Caco-2 (cell line): ENCODE measurements at regions not wholly inside any gene's neighbourhood (a gene's known extent, or its start where the extent isn't known, plus 50 kb on each side); places are given as distances from the start of the nearest gene placed in this dataset.

Source experiments
- BruUV-seq: library from RNA; stranded (reverse); fragments of 400-500 nt; replicated peaks from 2 replicates; lab custom pipeline; 2021; lab: Mats Ljungman, UMichigan
- CTCF ChIA-PET: fragments of 300-600 bp; sonication (Branson Sonifier 250); formaldehyde crosslinking; loops from one replicate; lab custom pipeline; 2022; ENCODE audit warnings: antibody characterized with exemption; lab: Charles Lee
- POLR2A ChIA-PET: fragments of 300-600 bp; sonication (Branson Sonifier 250); formaldehyde crosslinking; loops from one replicate; lab custom pipeline; 2022; ENCODE audit warnings: antibody characterized with exemption; lab: Charles Lee
- DNase-seq, 2 experiments: peaks; one replicate each; pipeline versions ENCODE4 v3.0.0 to v3.0.0-alpha.2; 2020 to 2022
- H3K27me3 ChIP-seq: replicated peaks from 2 replicates; pipeline ENCODE4 v1.6.0; 2011; ENCODE audit warnings: low read length; ENCODE audit not compliant: control insufficient read depth, insufficient read depth
- H3K36me3 ChIP-seq: 2 replicates; pipeline ENCODE4 v1.5.1; 2011; ENCODE audit warnings: low read length; ENCODE audit not compliant: control insufficient read depth, insufficient read depth
- H3K4me1 ChIP-seq: fragments of 250-450 bp; sonication (Bioruptor Pico); 2 replicates; pipeline ENCODE4 v1.5.1; 2020; ENCODE audit warnings: mild to moderate bottlenecking
- H3K4me3 ChIP-seq: 2 replicates; pipeline ENCODE4 v1.5.1; 2011; ENCODE audit warnings: low read depth, mild to moderate bottlenecking, control low read depth, low read length
- H3K9me3 ChIP-seq: fragments of 250-450 bp; sonication (Bioruptor Pico); 2 replicates; pipeline ENCODE4 v1.5.1; 2020; ENCODE audit warnings: mild to moderate bottlenecking, moderate library complexity
- H3K27ac Mint-ChIP-seq: one replicate; pipeline ENCODE4 v1.8.0; 2022; ENCODE audit warnings: mixed read lengths; ENCODE audit not compliant: unreplicated experiment
- H3K27me3 Mint-ChIP-seq: one replicate; pipeline ENCODE4 v1.8.0; 2022; ENCODE audit warnings: mixed read lengths; ENCODE audit not compliant: insufficient read depth, unreplicated experiment
- H3K36me3 Mint-ChIP-seq: one replicate; pipeline ENCODE4 v1.8.0; 2022; ENCODE audit warnings: mild to moderate bottlenecking, mixed read lengths; ENCODE audit not compliant: insufficient read depth, unreplicated experiment
- H3K4me1 Mint-ChIP-seq: one replicate; pipeline ENCODE4 v1.8.0; 2022; ENCODE audit warnings: low read depth, mixed read lengths; ENCODE audit not compliant: unreplicated experiment
- H3K4me3 Mint-ChIP-seq: one replicate; pipeline ENCODE4 v1.8.0; 2022; ENCODE audit warnings: mild to moderate bottlenecking, moderate library complexity, mixed read lengths; ENCODE audit not compliant: unreplicated experiment
- H3K9me3 Mint-ChIP-seq: one replicate; pipeline ENCODE4 v1.8.0; 2022; ENCODE audit warnings: mixed read lengths; ENCODE audit not compliant: unreplicated experiment
- intact Hi-C: fragments of 100-400 bp; cut with micrococcal nuclease; formaldehyde crosslinking; loops from one replicate; pipeline ENCODE4 v1.10.0; 2022; ENCODE audit not compliant: unreplicated experiment
- TF ChIP-seq, protein P1 (sequence below), 2 experiments: fragments of 200-600 bp in 1 of 2; IDR thresholded peaks; 1 replicate in 1 of 2; 2 replicates in 1 of 2; pipeline versions ENCODE4 v1.5.1 to v1.8.0; 2011 to 2022; ENCODE audit warnings: antibody characterized with exemption in 1 of 2, control low read depth in 1 of 2, inconsistent platforms in 1 of 2, low read depth in 1 of 2, low read length in 1 of 2, mild to moderate bottlenecking in 1 of 2, moderate library complexity in 1 of 2; ENCODE audit not compliant: insufficient read depth in 1 of 2, severe bottlenecking in 1 of 2, unreplicated experiment in 1 of 2

DNA sequence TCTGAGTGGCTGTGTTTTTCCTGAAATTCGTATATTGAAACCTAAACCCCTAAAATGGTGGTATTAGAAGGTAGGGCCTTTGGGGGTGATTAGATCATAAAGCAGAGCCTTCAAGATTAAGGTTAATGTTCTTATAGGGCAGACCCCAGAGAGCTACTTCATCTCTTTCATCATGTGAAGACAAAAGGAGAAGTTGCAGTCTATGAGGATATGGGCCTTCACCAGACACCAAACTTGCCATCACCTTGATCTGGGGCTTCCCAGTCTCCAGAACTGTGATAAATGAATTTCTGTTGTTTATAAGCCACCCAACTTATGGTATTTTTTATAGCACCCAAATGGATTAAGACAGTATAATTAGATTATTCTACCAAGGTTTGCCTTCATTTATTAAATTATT, 275.0 kb upstream of the ATP2B1 start:
- Mint-ChIP-seq H3K9me3 (no peaks in the 10 kb centered on the region), H3K4me1 (no peaks in the 10 kb centered on the region), H3K27me3 (no peaks in the 10 kb centered on the region), H3K4me3 (no peak overlapping the region), H3K36me3 (no peaks in the 10 kb centered on the region), H3K27ac (no peak overlapping the region)
- intact Hi-C loops: no loop called here
- Histone ChIP-seq H3K9me3 (no peaks in the 10 kb centered on the region), H3K4me3 (no peak overlapping the region), H3K27me3 (no peaks in the 10 kb centered on the region), H3K4me1 (no peaks in the 10 kb centered on the region), H3K36me3 (no peaks in the 10 kb centered on the region)
- CTCF ChIA-PET: no interaction called here
- no peak for DNase-seq
- TF ChIP-seq, protein P1, sequence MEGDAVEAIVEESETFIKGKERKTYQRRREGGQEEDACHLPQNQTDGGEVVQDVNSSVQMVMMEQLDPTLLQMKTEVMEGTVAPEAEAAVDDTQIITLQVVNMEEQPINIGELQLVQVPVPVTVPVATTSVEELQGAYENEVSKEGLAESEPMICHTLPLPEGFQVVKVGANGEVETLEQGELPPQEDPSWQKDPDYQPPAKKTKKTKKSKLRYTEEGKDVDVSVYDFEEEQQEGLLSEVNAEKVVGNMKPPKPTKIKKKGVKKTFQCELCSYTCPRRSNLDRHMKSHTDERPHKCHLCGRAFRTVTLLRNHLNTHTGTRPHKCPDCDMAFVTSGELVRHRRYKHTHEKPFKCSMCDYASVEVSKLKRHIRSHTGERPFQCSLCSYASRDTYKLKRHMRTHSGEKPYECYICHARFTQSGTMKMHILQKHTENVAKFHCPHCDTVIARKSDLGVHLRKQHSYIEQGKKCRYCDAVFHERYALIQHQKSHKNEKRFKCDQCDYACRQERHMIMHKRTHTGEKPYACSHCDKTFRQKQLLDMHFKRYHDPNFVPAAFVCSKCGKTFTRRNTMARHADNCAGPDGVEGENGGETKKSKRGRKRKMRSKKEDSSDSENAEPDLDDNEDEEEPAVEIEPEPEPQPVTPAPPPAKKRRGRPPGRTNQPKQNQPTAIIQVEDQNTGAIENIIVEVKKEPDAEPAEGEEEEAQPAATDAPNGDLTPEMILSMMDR (IDR thresholded peaks at IDR 0.05; ENCODE audit: insufficient read depth in 1 of 2, low read depth in 1 of 2, low read length in 1 of 2, severe bottlenecking in 1 of 2, unreplicated experiment in 1 of 2): no peak
- no TSS peak for BruUV-seq
- POLR2A ChIA-PET: no interaction called here

DNA sequence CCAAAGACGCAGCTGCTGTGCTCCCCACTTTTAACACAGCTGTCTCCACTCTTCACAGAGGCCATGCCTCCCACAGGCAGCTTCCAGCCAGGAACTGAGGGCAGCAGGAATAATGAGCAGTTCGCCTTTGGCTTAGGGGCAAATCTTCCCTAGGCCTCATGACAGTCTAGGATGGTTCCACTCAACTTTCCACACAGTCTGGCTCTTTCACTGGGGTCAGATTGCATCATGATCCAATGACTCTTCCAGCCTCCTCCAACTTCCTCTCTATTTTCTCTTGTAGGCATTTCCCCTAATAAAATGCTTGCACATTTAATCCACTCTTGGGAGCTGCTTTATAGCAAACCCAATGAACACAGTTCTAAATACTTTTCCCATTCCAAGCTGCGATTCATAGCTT, 271.6 kb upstream of the ATP2B1 start:
- peaks cover 7% of the 10 kb centered on the region for H3K4me1 Mint-ChIP-seq
- BruUV-seq: no TSS peak
- H3K27me3 ChIP-seq: no peaks in the 10 kb centered on the region
- no peak overlapping the region for H3K4me3 ChIP-seq
- no peaks in the 10 kb centered on the region for H3K9me3 Mint-ChIP-seq
- no peak overlapping the region for H3K27ac Mint-ChIP-seq
- no peaks in the 10 kb centered on the region for H3K27me3 Mint-ChIP-seq
- CTCF ChIA-PET: no interaction called here
- POLR2A ChIA-PET: no interaction called here
- intact Hi-C loops: no loop called here
- no peak for DNase-seq
- H3K36me3 ChIP-seq: no peaks in the 10 kb centered on the region
- H3K4me3 Mint-ChIP-seq: no peak overlapping the region
- H3K9me3 ChIP-seq: no peaks in the 10 kb centered on the region
- TF ChIP-seq, protein P1 (IDR thresholded peaks at IDR 0.05; ENCODE audit: insufficient read depth in 1 of 2, low read depth in 1 of 2, low read length in 1 of 2, severe bottlenecking in 1 of 2, unreplicated experiment in 1 of 2): no peak
- H3K36me3 Mint-ChIP-seq: no peaks in the 10 kb centered on the region
- H3K4me1 ChIP-seq: peaks cover 5% of the 10 kb centered on the region; the same call in 1 of the 2 replicates

DNA sequence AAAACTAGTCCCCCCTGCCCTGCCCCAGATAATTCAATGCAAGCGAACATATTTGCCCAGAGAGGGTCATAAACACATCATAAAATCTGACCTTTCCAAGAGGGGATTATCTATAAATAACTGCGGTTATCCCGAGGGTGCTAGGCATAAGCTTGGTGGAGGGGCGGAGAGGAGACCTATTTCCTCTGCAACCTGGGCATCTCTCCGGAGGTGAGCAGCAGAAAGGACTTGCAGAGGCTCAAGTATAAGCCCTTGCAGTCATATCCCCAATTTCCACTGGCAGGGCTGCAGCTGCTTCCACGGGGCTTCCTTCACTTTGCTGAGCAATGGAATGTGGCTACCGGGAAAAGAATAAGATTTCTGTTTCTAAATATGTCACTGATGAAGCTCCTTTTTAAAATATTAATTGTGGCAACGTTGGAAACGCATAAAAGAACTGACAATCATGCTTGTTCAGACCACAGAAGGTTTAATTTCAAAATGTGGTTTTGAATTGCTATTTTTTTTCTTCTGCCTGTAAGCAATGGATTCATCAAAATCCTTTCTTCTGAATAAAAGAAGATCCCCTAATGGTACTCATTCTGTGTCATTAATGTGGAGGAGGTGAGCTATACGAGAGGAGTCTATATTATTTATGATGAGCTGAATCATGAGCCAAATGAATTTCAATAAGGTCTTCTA, 268.9 kb upstream of the ATP2B1 start:
- ChIA-PET CTCF (no interaction called here), POLR2A (no interaction called here)
- no peaks in the 10 kb centered on the region for H3K9me3 Mint-ChIP-seq
- H3K27me3 ChIP-seq: no peaks in the 10 kb centered on the region
- H3K27ac Mint-ChIP-seq: no peak overlapping the region
- BruUV-seq: no TSS peak
- no peaks in the 10 kb centered on the region for H3K36me3 ChIP-seq
- TF ChIP-seq, protein P1 (IDR thresholded peaks at IDR 0.05; ENCODE audit: insufficient read depth in 1 of 2, low read depth in 1 of 2, low read length in 1 of 2, severe bottlenecking in 1 of 2, unreplicated experiment in 1 of 2): no peak
- no peak overlapping the region for H3K4me3 Mint-ChIP-seq
- H3K9me3 ChIP-seq: no peaks in the 10 kb centered on the region
- H3K27me3 Mint-ChIP-seq: no peaks in the 10 kb centered on the region
- intact Hi-C loops: no loop called here
- no peaks in the 10 kb centered on the region for H3K36me3 Mint-ChIP-seq
- peaks cover 7% of the 10 kb centered on the region for H3K4me1 Mint-ChIP-seq
- peaks cover 5% of the 10 kb centered on the region; the same call in 1 of the 2 replicates for H3K4me1 ChIP-seq
- no peak overlapping the region for H3K4me3 ChIP-seq
- DNase-seq: no peak
